DOHH2 (cell line): ENCODE measurements at regions not wholly inside any gene's neighbourhood (a gene's known extent, or its start where the extent isn't known, plus 50 kb on each side); places are given as distances from the start of the nearest gene placed in this dataset.

ENCODE experiments used
- H3F3A ChIP-seq: fragments of 200-600 bp; sonication (generic), shearing (Covaris generic); 2 replicates; pipeline ENCODE4 v1.6.0; 2016; ENCODE audit warnings: antibody characterized with exemption, mild to moderate bottlenecking; ENCODE audit not compliant: control insufficient read depth, insufficient read depth
- H3K27ac ChIP-seq: fragments of 200-600 bp; sonication (generic); 2 replicates; pipeline ENCODE4 v1.5.1; 2014; ENCODE audit warnings: low read depth, mild to moderate bottlenecking, low read length, moderate library complexity
- H3K27me3 ChIP-seq: fragments of 200-600 bp; sonication (generic); 2 replicates; pipeline ENCODE4 v1.6.1; 2014; ENCODE audit warnings: mild to moderate bottlenecking, low read length, mixed read lengths; ENCODE audit not compliant: control insufficient read depth
- H3K36me3 ChIP-seq: fragments of 200-600 bp; sonication (generic); 2 replicates; pipeline ENCODE4 v1.6.1; 2014; ENCODE audit warnings: mild to moderate bottlenecking, low read length, moderate library complexity, mixed read lengths; ENCODE audit not compliant: control insufficient read depth
- H3K4me1 ChIP-seq: fragments of 200-600 bp; sonication (generic); 2 replicates; pipeline ENCODE4 v1.6.1; 2014; ENCODE audit warnings: mild to moderate bottlenecking, low read length, mixed read lengths; ENCODE audit not compliant: control insufficient read depth
- H3K4me2 ChIP-seq: fragments of 200-600 bp; sonication (generic); 2 replicates; pipeline ENCODE4 v1.6.0; 2014; ENCODE audit warnings: mild to moderate bottlenecking, low read length, moderate library complexity
- H3K4me3 ChIP-seq: fragments of 200-600 bp; sonication (generic); 2 replicates; pipeline ENCODE4 v1.5.1; 2014; ENCODE audit warnings: mild to moderate bottlenecking, low read length, mixed read lengths
- H3K79me2 ChIP-seq: fragments of 200-600 bp; sonication (generic); 2 replicates; pipeline ENCODE4 v1.6.1; 2014; ENCODE audit warnings: mild to moderate bottlenecking, low read length, mixed read lengths; ENCODE audit not compliant: control insufficient read depth
- H3K9me2 ChIP-seq: fragments of 200-600 bp; sonication (generic); replicated peaks from 2 replicates; pipeline ENCODE4 v1.6.1; 2014; ENCODE audit warnings: mild to moderate bottlenecking, low read length, mixed read lengths; ENCODE audit not compliant: control insufficient read depth
- H3K9me3 ChIP-seq: fragments of 200-600 bp; sonication (generic); 2 replicates; pipeline ENCODE4 v1.6.1; 2014; ENCODE audit warnings: antibody characterized with exemption, low read length, mixed read lengths; ENCODE audit not compliant: control insufficient read depth, insufficient read depth
- H4K20me1 ChIP-seq: fragments of 200-600 bp; sonication (generic); 2 replicates; pipeline ENCODE4 v1.6.0; 2014; ENCODE audit warnings: low read depth, mild to moderate bottlenecking, antibody characterized with exemption, low read length, moderate library complexity; ENCODE audit not compliant: control insufficient read depth, insufficient read depth
- CTCF ChIP-seq: fragments of 200-600 bp; sonication (generic); IDR thresholded peaks from one replicate; pipeline ENCODE4 v1.5.1; 2014; ENCODE audit warnings: antibody characterized with exemption, mild to moderate bottlenecking, low read depth, low read length; ENCODE audit not compliant: poor library complexity, severe bottlenecking
- EZH2phosphoT487 ChIP-seq: fragments of 200-600 bp; sonication (generic); IDR thresholded peaks from 2 replicates; pipeline ENCODE4 v1.6.1; 2017; ENCODE audit warnings: borderline replicate concordance, mild to moderate bottlenecking, antibody characterized with exemption, low read length, moderate library complexity, mixed read lengths

GRCh38 chr17:34413443-34414119, 50.5 kb upstream of the CCL1 start:
- no peaks in the 10 kb centered on the region for H3K36me3 ChIP-seq
- H3K4me1 ChIP-seq: no peaks in the 10 kb centered on the region
- H3K79me2 ChIP-seq: no peaks in the 10 kb centered on the region
- no peak overlapping the region for H3K27ac ChIP-seq
- no peaks in the 10 kb centered on the region for H3F3A ChIP-seq
- no peak for TF ChIP-seq CTCF
- H3K4me3 ChIP-seq: no peak overlapping the region
- no peak overlapping the region for H3K4me2 ChIP-seq
- no peaks in the 10 kb centered on the region for H3K9me3 ChIP-seq
- H4K20me1 ChIP-seq: no peaks in the 10 kb centered on the region
- no peaks in the 10 kb centered on the region for H3K9me2 ChIP-seq
- peaks cover 7% of the 10 kb centered on the region for H3K27me3 ChIP-seq

- no peaks in the 10 kb centered on the region for H3K9me3 ChIP-seq
- no peaks in the 10 kb centered on the region for H3K36me3 ChIP-seq
- no peaks in the 10 kb centered on the region for H3K9me2 ChIP-seq
- no peak overlapping the region for H3K4me2 ChIP-seq
- TF ChIP-seq CTCF: no peak
- TF ChIP-seq EZH2phosphoT487: no peak
- no peak overlapping the region for H3K4me3 ChIP-seq
- H3K79me2 ChIP-seq: no peaks in the 10 kb centered on the region
- peaks cover 7% of the 10 kb centered on the region for H3K27me3 ChIP-seq
- H3K4me1 ChIP-seq: no peaks in the 10 kb centered on the region
- no peaks in the 10 kb centered on the region for H3F3A ChIP-seq
- H3K27ac ChIP-seq: no peak overlapping the region
- no peaks in the 10 kb centered on the region for H4K20me1 ChIP-seq
These were observed 50.0 kb upstream of the CCL1 start for GRCh38 chr17:34412965-34413441.
